K562 (cell line): ENCODE measurements at regions not wholly inside any gene's neighbourhood (a gene's known extent, or its start where the extent isn't known, plus 50 kb on each side); places are given as distances from the start of the nearest gene placed in this dataset.

Experiments
- ATAC-seq: fragments of 200-7000 bp; cut with Tn5 transposase; 3 replicates; pipeline ENCODE4 v1.9.1; 2020; ENCODE audit warnings: moderate library complexity
- BruUV-seq: library from RNA; stranded (reverse); fragments of 400-500 nt; replicated peaks from 2 replicates; lab custom pipeline; 2021; lab: Mats Ljungman, UMichigan
- CTCF ChIA-PET: fragments of 300-600 bp; formaldehyde crosslinking; extraction: SDS; loops from one replicate; lab custom pipeline; 2021; ENCODE audit warnings: low intra/inter-chr PET ratio; lab: Yijun Ruan, JAX
- POLR2A ChIA-PET: fragments of 300-600, 350-650 bp; sonication (Branson Sonifier 250); formaldehyde crosslinking; extraction: SDS; loops from one replicate; lab custom pipeline; 2021; ENCODE audit warnings: antibody characterized with exemption, inconsistent platforms; lab: Yijun Ruan, JAX
- DNase-seq, 4 experiments: peaks; one replicate each; pipeline versions ENCODE4 v3.0.0 to v3.0.0-alpha.2; 2011 to 2018; ENCODE audit warnings: low spot score in 3 of 4, mixed read lengths in 3 of 4; ENCODE audit errors: extremely low read depth in 1 of 4
- FAIRE-seq: peaks from 2 replicates; lab custom pipeline; 2011; peaks lifted over from hg19 to GRCh38; lab: Jason Lieb, UNC
- H2AFZ ChIP-seq: 2 replicates; pipeline ENCODE4 v1.6.0; 2011; ENCODE audit warnings: low read depth, low read length, control low read depth, inconsistent platforms
- H3K27ac ChIP-seq: fragments of 200-600 bp; 3 replicates; pipeline ENCODE4 v1.8.0; 2011; ENCODE audit warnings: low read depth, mild to moderate bottlenecking, control low read depth, inconsistent platforms, low read length, moderate library complexity, mixed read lengths; ENCODE audit errors: extremely low read depth
- H3K27me3 ChIP-seq, 2 experiments: fragments of 300-600 bp in 1 of 2; 2 replicates in 1 of 2; 3 replicates in 1 of 2; pipeline versions ENCODE4 v1.6.0 to v1.8.0; 2011; ENCODE audit warnings: inconsistent platforms in 2 of 2, low read length in 2 of 2, mild to moderate bottlenecking in 1 of 2, mixed read lengths in 1 of 2, moderate library complexity in 1 of 2; ENCODE audit not compliant: control insufficient read depth in 2 of 2, insufficient read depth in 2 of 2
- H3K36me3 ChIP-seq: fragments of 300-600 bp; 3 replicates; pipeline ENCODE4 v1.8.0; 2011; ENCODE audit warnings: mild to moderate bottlenecking, low read length, inconsistent platforms; ENCODE audit not compliant: control insufficient read depth, insufficient read depth
- H3K4me1 ChIP-seq, 2 experiments: fragments of 200-600 bp in 1 of 2; replicated peaks in 1 of 2; 2 replicates in 1 of 2; 3 replicates in 1 of 2; pipeline versions ENCODE4 v1.5.1 to v1.8.0; 2011; ENCODE audit warnings: inconsistent platforms in 2 of 2, low read length in 2 of 2, mild to moderate bottlenecking in 1 of 2, mixed read lengths in 1 of 2, moderate library complexity in 1 of 2; ENCODE audit not compliant: control insufficient read depth in 2 of 2, insufficient read depth in 2 of 2
- H3K4me2 ChIP-seq: 2 replicates; pipeline ENCODE4 v1.6.1; 2011; ENCODE audit warnings: low read length, control low read depth, inconsistent platforms, mixed read lengths; ENCODE audit not compliant: insufficient read depth
- H3K4me3 ChIP-seq: fragments of 200-600 bp; sonication (generic), shearing (Covaris generic); 2 replicates; pipeline ENCODE4 v1.5.1; 2016; ENCODE audit warnings: control low read depth, inconsistent platforms
- H3K79me2 ChIP-seq: fragments of 200-600 bp; 3 replicates; pipeline ENCODE4 v1.8.0; 2011; ENCODE audit warnings: low read length, inconsistent platforms; ENCODE audit not compliant: control insufficient read depth, insufficient read depth
- H3K9ac ChIP-seq, 2 experiments: 2 replicates each; pipeline versions ENCODE4 v1.6.0 to v1.6.1; 2011; ENCODE audit warnings: low read depth in 2 of 2, low read length in 2 of 2, control low read depth in 1 of 2, inconsistent platforms in 1 of 2, mild to moderate bottlenecking in 1 of 2, mixed read lengths in 1 of 2; ENCODE audit not compliant: insufficient read depth in 1 of 2
- H3K9me1 ChIP-seq: one replicate; pipeline ENCODE4 v1.6.0; 2011; ENCODE audit warnings: inconsistent platforms, mild to moderate bottlenecking, low read length, moderate library complexity; ENCODE audit not compliant: control insufficient read depth, insufficient read depth
- H3K9me3 ChIP-seq: replicated peaks from 2 replicates; pipeline ENCODE4 v1.5.1; 2011; ENCODE audit warnings: low read depth, low read length, inconsistent platforms; ENCODE audit not compliant: control insufficient read depth, insufficient read depth
- H4K20me1 ChIP-seq: replicated peaks from 2 replicates; pipeline ENCODE4 v1.6.1; 2011; ENCODE audit warnings: low read length, inconsistent platforms, mixed read lengths; ENCODE audit not compliant: control insufficient read depth, insufficient read depth
- ASH1L ChIP-seq: fragments of 450-650 bp; IDR thresholded peaks from 2 replicates; pipeline ENCODE4 v1.6.1; 2018; ENCODE audit warnings: borderline replicate concordance, mild to moderate bottlenecking, low read depth; ENCODE audit not compliant: partially characterized antibody
- ELK3 ChIP-seq: fragments of 450-650 bp; formaldehyde crosslinking; IDR thresholded peaks from 2 replicates; pipeline ENCODE4 v1.4.0; 2020; ENCODE audit warnings: mild to moderate bottlenecking
- HBP1 ChIP-seq: fragments of 450-650 bp; formaldehyde crosslinking; IDR thresholded peaks from 2 replicates; pipeline ENCODE4 v1.4.0; 2022; ENCODE audit warnings: missing genetic modification characterization
- SREBF1 ChIP-seq: fragments of 150-350 bp; IDR thresholded peaks from 2 replicates; pipeline ENCODE4 v1.6.1; 2014; ENCODE audit warnings: antibody characterized with exemption, low read depth, low read length, borderline replicate concordance
- ZNF785 ChIP-seq: fragments of 250-450 bp; sonication (Bioruptor Pico); IDR thresholded peaks from 2 replicates; pipeline ENCODE4 v1.4.0; 2020; ENCODE audit warnings: mild to moderate bottlenecking
- WGBS: fragments of 100-300 bp; shearing (Covaris generic); methylation state at CpG from one replicate; pipeline ENCODE4 v1.1.6; 2016; ENCODE audit warnings: low coverage, mixed read lengths; ENCODE audit not compliant: insufficient coverage; ENCODE audit errors: missing lambda C conversion rate; 5-methylcytosine and 5-hydroxymethylcytosine counted together
- in situ Hi-C: fragments of 300-500 bp; cut with MboI; formaldehyde crosslinking; loops from 4 replicates; pipeline ENCODE4 v1.15.0; 2018; ENCODE audit warnings: inconsistent platforms, mixed read lengths
- intact Hi-C: fragments of 100-400 bp; cut with micrococcal nuclease; formaldehyde crosslinking; loops from 2 replicates; pipeline ENCODE4 v1.14.2; 2022

- TF ChIP-seq HBP1 (CRISPR knock-in tag) (no peak), ASH1L (no peak), ZNF785 (no peak)
Measured at GRCh38 chr11:81004576-81004975, 1563.7 kb upstream of the TENM4 start (continued).

- H3K9me1 ChIP-seq: no peaks in the 10 kb centered on the region
- ATAC-seq (no peak), DNase-seq (no peak), FAIRE-seq (no peak)
- no peak overlapping the region for H3K9ac ChIP-seq
- ChIA-PET CTCF (no interaction called here), POLR2A (no interaction called here)
- H3K27me3 ChIP-seq: no peaks in the 10 kb centered on the region
- no peak overlapping the region for H2AFZ ChIP-seq
- no peak overlapping the region for H3K27ac ChIP-seq
- intact Hi-C loops (no loop called here), in situ Hi-C loops (no loop called here)
- no peak overlapping the region for H3K4me3 ChIP-seq
- no peak for TF ChIP-seq SREBF1
- TF ChIP-seq ELK3: no peak
- no peaks in the 10 kb centered on the region for H4K20me1 ChIP-seq
- no peaks in the 10 kb centered on the region for H3K79me2 ChIP-seq
- H3K4me1 ChIP-seq: no peaks in the 10 kb centered on the region
- WGBS: 0% methylated on average over 4 of the region's 4 CpGs
- no peaks in the 10 kb centered on the region for H3K36me3 ChIP-seq
- H3K9me3 ChIP-seq: no peaks in the 10 kb centered on the region; the same call in 1 of the 2 replicates
- no TSS peak for BruUV-seq
- no peak overlapping the region for H3K4me2 ChIP-seq
Measured at GRCh38 chr11:81002374-81002773, 1561.5 kb upstream of the TENM4 start.
